SU-DHL-6 (cell line): ENCODE measurements at regions not wholly inside any gene's neighbourhood (a gene's known extent, or its start where the extent isn't known, plus 50 kb on each side); places are given as distances from the start of the nearest gene placed in this dataset.

ENCODE experiments used
- H2AFZ ChIP-seq: fragments of 200-600 bp; sonication (generic); 2 replicates; pipeline ENCODE4 v1.6.1; 2014; ENCODE audit warnings: low read depth, mild to moderate bottlenecking, moderate library complexity, mixed read lengths, antibody characterized with exemption, low read length; ENCODE audit not compliant: severe bottlenecking
- H3F3A ChIP-seq: fragments of 200-600 bp; shearing (Covaris generic); 2 replicates; pipeline ENCODE4 v1.6.0; 2016; ENCODE audit warnings: antibody characterized with exemption, mild to moderate bottlenecking; ENCODE audit not compliant: insufficient read depth
- H3K27ac ChIP-seq: fragments of 200-600 bp; sonication (generic); 2 replicates; pipeline ENCODE4 v1.5.1; 2016; ENCODE audit warnings: low read depth, mild to moderate bottlenecking, low read length, moderate library complexity, mixed read lengths
- H3K27me3 ChIP-seq: fragments of 200-600 bp; sonication (generic), shearing (Covaris generic); 2 replicates; pipeline ENCODE4 v1.6.0; 2014; ENCODE audit warnings: mild to moderate bottlenecking, low read length
- H3K36me3 ChIP-seq: fragments of 200-600 bp; sonication (generic); 2 replicates; pipeline ENCODE4 v1.6.1; 2014; ENCODE audit warnings: mild to moderate bottlenecking, low read length, mixed read lengths
- H3K4me2 ChIP-seq: fragments of 300-600, 200-600 bp; shearing (Covaris generic), sonication (generic); 2 replicates; pipeline ENCODE4 v1.6.0; 2014; ENCODE audit warnings: low read length, low read depth, mild to moderate bottlenecking; ENCODE audit not compliant: poor library complexity, severe bottlenecking
- H3K4me3 ChIP-seq: fragments of 200-600 bp; sonication (generic); 2 replicates; pipeline ENCODE4 v1.5.1; 2014; ENCODE audit warnings: antibody characterized with exemption, low read length, mild to moderate bottlenecking, mixed read lengths; ENCODE audit not compliant: insufficient read depth, poor library complexity, severe bottlenecking
- H3K79me2 ChIP-seq: fragments of 200-600 bp; sonication (generic); 2 replicates; pipeline ENCODE4 v1.6.1; 2014; ENCODE audit warnings: mild to moderate bottlenecking, low read length, moderate library complexity; ENCODE audit not compliant: insufficient read depth
- H3K9ac ChIP-seq: fragments of 200-600 bp; sonication (generic); 2 replicates; pipeline ENCODE4 v1.7.0; 2014; ENCODE audit warnings: mild to moderate bottlenecking, low read length
- H3K9me2 ChIP-seq: fragments of 200-600 bp; sonication (generic); replicated peaks from 2 replicates; pipeline ENCODE4 v1.6.1; 2014; ENCODE audit warnings: low read length; ENCODE audit not compliant: insufficient read depth
- H3K9me3 ChIP-seq: fragments of 200-600 bp; sonication (generic); 2 replicates; pipeline ENCODE4 v1.6.1; 2014; ENCODE audit warnings: low read length, mixed read lengths; ENCODE audit not compliant: insufficient read depth
- H4K20me1 ChIP-seq: fragments of 200-600 bp; sonication (generic); 2 replicates; pipeline ENCODE4 v1.6.1; 2014; ENCODE audit warnings: low read depth, mild to moderate bottlenecking, antibody characterized with exemption, low read length, moderate library complexity, mixed read lengths
- CTCF ChIP-seq: fragments of 200-600 bp; sonication (generic); IDR thresholded peaks from one replicate; pipeline ENCODE4 v1.5.1; 2017; ENCODE audit warnings: antibody characterized with exemption, mild to moderate bottlenecking, low read length, moderate library complexity; ENCODE audit not compliant: insufficient read depth, poor library complexity, severe bottlenecking
- EZH2phosphoT487 ChIP-seq: fragments of 200-600 bp; sonication (generic), shearing (Covaris generic); conservative IDR thresholded peaks from 2 replicates; pipeline ENCODE4 v1.6.1; 2018; ENCODE audit warnings: mild to moderate bottlenecking, antibody characterized with exemption, low read length, moderate library complexity, mixed read lengths

GRCh38 chr16:79509906-79510305 is 90.6 kb downstream of the MAF start:
- H3K9me2 ChIP-seq: no peaks in the 10 kb centered on the region
- no peaks in the 10 kb centered on the region for H3K36me3 ChIP-seq
- H3F3A ChIP-seq: no peaks in the 10 kb centered on the region
- no peak overlapping the region for H3K27ac ChIP-seq
- H3K27me3 ChIP-seq: no peaks in the 10 kb centered on the region
- H3K4me3 ChIP-seq: no peak overlapping the region
- no peak overlapping the region for H3K4me2 ChIP-seq
- no peaks in the 10 kb centered on the region for H3K9me3 ChIP-seq
- no peaks in the 10 kb centered on the region for H3K79me2 ChIP-seq
- H3K9ac ChIP-seq: no peak overlapping the region
- no peaks in the 10 kb centered on the region for H4K20me1 ChIP-seq
- TF ChIP-seq EZH2phosphoT487: no peak
- TF ChIP-seq CTCF: no peak
- no peak overlapping the region for H2AFZ ChIP-seq

- TF ChIP-seq CTCF (no peak), EZH2phosphoT487 (no peak)
- Histone ChIP-seq H3K4me2 (no peak overlapping the region), H3K9me3 (no peaks in the 10 kb centered on the region), H3K36me3 (no peaks in the 10 kb centered on the region), H3F3A (no peaks in the 10 kb centered on the region), H4K20me1 (no peaks in the 10 kb centered on the region), H3K9me2 (no peaks in the 10 kb centered on the region), H2AFZ (no peak overlapping the region), H3K4me3 (no peak overlapping the region), H3K9ac (no peak overlapping the region), H3K79me2 (no peaks in the 10 kb centered on the region), H3K27ac (no peak overlapping the region), H3K27me3 (no peaks in the 10 kb centered on the region)
These were observed 91.3 kb downstream of the MAF start for GRCh38 chr16:79509211-79509631.

GRCh38 chr16:79508294-79508693 is 92.2 kb downstream of the MAF start:
- Histone ChIP-seq H3K27ac (no peak overlapping the region), H3K4me3 (no peak overlapping the region), H3K79me2 (no peaks in the 10 kb centered on the region), H4K20me1 (no peaks in the 10 kb centered on the region), H3K9ac (no peak overlapping the region), H3K36me3 (no peaks in the 10 kb centered on the region), H3K9me2 (no peaks in the 10 kb centered on the region), H3F3A (no peaks in the 10 kb centered on the region), H3K27me3 (no peaks in the 10 kb centered on the region), H2AFZ (no peak overlapping the region), H3K9me3 (no peaks in the 10 kb centered on the region), H3K4me2 (no peak overlapping the region)
- TF ChIP-seq CTCF: no peak
- TF ChIP-seq EZH2phosphoT487: no peak

- no peaks in the 10 kb centered on the region for H3K9me2 ChIP-seq
These were observed 95.2 kb downstream of the MAF start for GRCh38 chr16:79505344-79505743.

More at GRCh38 chr16:79505344-79505743, 95.2 kb downstream of the MAF start:
- Histone ChIP-seq H3K9ac (no peak overlapping the region), H3K27me3 (no peaks in the 10 kb centered on the region), H3K27ac (no peak overlapping the region), H3K4me3 (no peak overlapping the region), H3K79me2 (no peaks in the 10 kb centered on the region), H2AFZ (no peak overlapping the region), H3K4me2 (no peak overlapping the region), H3K9me3 (no peaks in the 10 kb centered on the region), H4K20me1 (no peaks in the 10 kb centered on the region), H3F3A (no peaks in the 10 kb centered on the region), H3K36me3 (no peaks in the 10 kb centered on the region)
- TF ChIP-seq EZH2phosphoT487: no peak
- TF ChIP-seq CTCF: no peak
